Right lobe of liver (tissue), 4 donors: ENCODE measurements at regions not wholly inside any gene's neighbourhood (a gene's known extent, or its start where the extent isn't known, plus 50 kb on each side); places are given as distances from the start of the nearest gene placed in this dataset.

Source experiments
- CTCF ChIP-seq, 4 donors: fragments of 200-600 bp in 3 of 4; fragments of 450-650 bp in 1 of 4; IDR thresholded peaks; one replicate each; pipeline versions ENCODE4 v1.5.1 to v1.8.0; 2016 to 2022; ENCODE audit warnings: antibody characterized with exemption in 4 of 4, mild to moderate bottlenecking in 2 of 4
- POLR2A ChIP-seq: fragments of 450-650 bp; IDR thresholded peaks from one replicate; pipeline ENCODE4 v1.6.1; 2017; ENCODE audit warnings: antibody characterized with exemption, mild to moderate bottlenecking
- donor health status: DM: no; HTN: no; CAD: no.
- donor health status: DM: no; HTN: no; CAD: no.
- donor health status: DM: no; HTN: yes; CAD: no.

- TF ChIP-seq CTCF (IDR thresholded peaks at IDR 0.05), result no peak
- no peak for TF ChIP-seq POLR2A
Measured at GRCh38 chr6:43896329-43897255, 126.6 kb downstream of the VEGFA start.
